ENCODE measurements at regions not wholly inside any gene's neighbourhood (a gene's known extent, or its start where the extent isn't known, plus 50 kb on each side); places are given as distances from the start of the nearest gene placed in this dataset.

DNA sequence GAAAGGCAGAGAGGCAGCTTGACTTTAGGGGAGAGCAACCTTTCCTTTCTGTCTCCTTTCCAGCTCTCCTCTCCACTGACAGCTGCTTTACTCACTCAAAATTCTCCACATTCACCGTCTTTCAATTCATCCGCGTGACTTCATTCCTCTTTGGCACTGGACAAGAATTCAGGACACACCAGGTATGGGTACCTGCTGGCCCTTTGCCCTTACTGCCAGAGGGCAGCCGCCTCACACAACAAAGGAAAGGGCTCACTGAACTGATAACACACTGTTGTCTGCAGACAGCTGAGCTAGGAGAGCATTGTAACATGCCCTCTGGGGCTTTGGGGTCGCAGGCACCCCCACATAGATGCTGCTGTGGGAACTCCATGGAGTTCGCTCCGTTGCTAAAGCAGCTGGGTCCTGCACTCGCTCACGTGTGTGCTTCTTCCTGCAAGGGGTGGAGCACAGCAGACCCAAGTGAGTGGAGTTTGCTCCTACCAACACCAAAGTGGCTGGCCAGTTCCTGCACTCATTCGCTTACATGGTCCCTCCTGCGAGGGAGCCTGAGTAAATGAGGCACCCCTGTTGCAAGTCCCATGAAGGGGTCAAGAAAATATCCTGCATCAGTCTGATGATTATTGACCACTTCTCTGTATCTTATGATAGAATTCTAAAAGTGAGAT is 79.0 kb upstream of the SGO1 start:
- Histone ChIP-seq H3K36me3 (ENCODE audit: control insufficient read depth in 2 of 4, insufficient read depth in 4 of 4, low read length in 3 of 4) (no peaks in the 10 kb centered on the region), H2BK120ac (replicated peaks; ENCODE audit: low read depth, low read length) (no peak overlapping the region), H3K23ac (ENCODE audit: insufficient read length) (no peak overlapping the region), H4K5ac (ENCODE audit: insufficient read length, low read depth, low read length) (no peak overlapping the region), H3K14ac (ENCODE audit: insufficient read length) (no peak overlapping the region), H3K4me3 (ENCODE audit: extremely low read depth in 1 of 4, insufficient read depth in 2 of 4, low read depth in 3 of 4, low read length in 4 of 4) (no peak overlapping the region), H3K9me3 (ENCODE audit: insufficient read depth in 2 of 2, low read depth in 1 of 2, low read length in 1 of 2) (no peaks in the 10 kb centered on the region), H3K56ac (replicated peaks; ENCODE audit: insufficient read length, low read depth, low read length) (no peak overlapping the region), H4K91ac (replicated peaks; ENCODE audit: insufficient read length, low read length) (no peak overlapping the region), H2BK15ac (ENCODE audit: low read length) (no peak overlapping the region), H3K27ac (ENCODE audit: low read depth, low read length) (no peak overlapping the region), H3K79me2 (ENCODE audit: control insufficient read depth in 1 of 2, insufficient read depth in 2 of 2, low read length in 2 of 2) (no peaks in the 10 kb centered on the region), H3K4me1 (replicated peaks in 1 of 4; ENCODE audit: control insufficient read depth in 3 of 4, insufficient read depth in 4 of 4, low read length in 3 of 4) (no peaks in the 10 kb centered on the region), H2AK5ac (ENCODE audit: low read depth, low read length) (no peak overlapping the region), H2BK5ac (ENCODE audit: low read depth, low read length) (no peak overlapping the region), H2BK12ac (ENCODE audit: low read depth, low read length) (0 out of 2 replicates have a peak overlapping the region, but pooled peaks have one; percentile 18), H3K4me2 (ENCODE audit: insufficient read depth in 1 of 2, low read depth in 2 of 2, low read length in 2 of 2) (no peak overlapping the region), H3K79me1 (ENCODE audit: low read depth, low read length) (no peaks in the 10 kb centered on the region), H4K20me1 (replicated peaks in 1 of 2; ENCODE audit: control insufficient read depth in 1 of 2, insufficient read depth in 2 of 2, low read length in 2 of 2) (no peaks in the 10 kb centered on the region), H3K9ac (replicated peaks in 1 of 4; ENCODE audit: extremely low read depth in 1 of 4, low read depth in 3 of 4, low read length in 3 of 4) (no peak overlapping the region), H2BK20ac (ENCODE audit: low read length) (no peak overlapping the region), H3K27me3 (replicated peaks in 1 of 4; ENCODE audit: control insufficient read depth in 3 of 4, extremely low read depth in 1 of 4, insufficient read depth in 3 of 4, low read length in 3 of 4) (no peaks in the 10 kb centered on the region), H3K18ac (ENCODE audit: extremely low read depth, low read length) (no peak overlapping the region), H4K8ac (ENCODE audit: extremely low read depth, insufficient read depth, low read length) (0 out of 2 replicates have a peak overlapping the region, but pooled peaks have one; percentile 51), H3K4ac (replicated peaks; ENCODE audit: insufficient read length, low read depth, low read length) (no peak overlapping the region), H3K23me2 (ENCODE audit: low read depth, low read length) (no peaks in the 10 kb centered on the region), H2AFZ (ENCODE audit: low read length) (0 out of 2 replicates have a peak overlapping the region, but pooled peaks have one; percentile 23)
- FAIRE-seq (no peak), DNase-seq (ENCODE audit: low read depth in 1 of 2, low spot score in 2 of 2) (no peak)
- CTCF ChIA-PET (ENCODE audit: partially characterized antibody), result no interaction called here
- POLR2A ChIA-PET (ENCODE audit: partially characterized antibody), result no interaction called here
- 94 to 100% methylated on average over 3 to 9 of the region's 11 CpGs for WGBS, 2 experiments (ENCODE audit: extremely low coverage in 1 of 2, insufficient coverage in 1 of 2, insufficient read length in 1 of 2, insufficient replicate concordance in 2 of 2, low coverage in 1 of 2, low lambda C conversion rate in 2 of 2, missing lambda C conversion rate in 1 of 2)
- no peak for TF ChIP-seq SRF (IDR thresholded peaks at IDR 0.05; ENCODE audit: low read depth, low read length)
